ENCODE measurements at regions not wholly inside any gene's neighbourhood (a gene's known extent, or its start where the extent isn't known, plus 50 kb on each side); places are given as distances from the start of the nearest gene placed in this dataset.

GRCh38 chr7:84547331-84547730 is 352.7 kb upstream of the SEMA3A start:
- Histone ChIP-seq H3K27ac (no peak overlapping the region), H3K9me3 (ENCODE audit: control insufficient read depth, low read length) (no peaks in the 10 kb centered on the region), H3K79me2 (no peaks in the 10 kb centered on the region), H3K4me2 (ENCODE audit: low read length) (no peak overlapping the region), H3K36me3 (ENCODE audit: control insufficient read depth, insufficient read depth, low read length) (no peaks in the 10 kb centered on the region), H2AFZ (no peak overlapping the region), H3K4me3 (ENCODE audit: low read depth, low read length) (no peak overlapping the region), H3K4me1 (no peaks in the 10 kb centered on the region), H3K9ac (no peak overlapping the region), H3K27me3 (ENCODE audit: control insufficient read depth, insufficient read depth, low read length) (no peaks in the 10 kb centered on the region)
- no peak for TF ChIP-seq CTCF (IDR thresholded peaks at IDR 0.05)

GRCh38 chr7:84546403-84546802 is 351.8 kb upstream of the SEMA3A start:
- no peak for TF ChIP-seq CTCF (IDR thresholded peaks at IDR 0.05)
- Histone ChIP-seq H3K4me1 (no peaks in the 10 kb centered on the region), H3K4me2 (ENCODE audit: low read length) (no peak overlapping the region), H2AFZ (no peak overlapping the region), H3K79me2 (no peaks in the 10 kb centered on the region), H3K27ac (no peak overlapping the region), H3K36me3 (ENCODE audit: control insufficient read depth, insufficient read depth, low read length) (no peaks in the 10 kb centered on the region), H3K9ac (no peak overlapping the region), H3K4me3 (ENCODE audit: low read depth, low read length) (no peak overlapping the region), H3K9me3 (ENCODE audit: control insufficient read depth, low read length) (no peaks in the 10 kb centered on the region), H3K27me3 (ENCODE audit: control insufficient read depth, insufficient read depth, low read length) (no peaks in the 10 kb centered on the region)

GRCh38 chr7:84538268-84538667 is 343.7 kb upstream of the SEMA3A start:
- Histone ChIP-seq H3K36me3 (ENCODE audit: control insufficient read depth, insufficient read depth, low read length) (no peaks in the 10 kb centered on the region), H3K9ac (no peak overlapping the region), H3K4me3 (ENCODE audit: low read depth, low read length) (no peak overlapping the region), H2AFZ (no peak overlapping the region), H3K27ac (no peak overlapping the region), H3K4me1 (no peaks in the 10 kb centered on the region), H3K79me2 (no peaks in the 10 kb centered on the region), H3K4me2 (ENCODE audit: low read length) (no peak overlapping the region), H3K9me3 (ENCODE audit: control insufficient read depth, low read length) (no peaks in the 10 kb centered on the region), H3K27me3 (ENCODE audit: control insufficient read depth, insufficient read depth, low read length) (no peaks in the 10 kb centered on the region)
- TF ChIP-seq CTCF (IDR thresholded peaks at IDR 0.05), result no peak

GRCh38 chr7:84536271-84536870 is 341.8 kb upstream of the SEMA3A start:
- no peak overlapping the region for H3K9ac ChIP-seq
- no peaks in the 10 kb centered on the region for H3K4me1 ChIP-seq
- no peak for TF ChIP-seq CTCF (IDR thresholded peaks at IDR 0.05)
- no peak overlapping the region for H3K4me3 ChIP-seq (ENCODE audit: low read depth, low read length)
- no peak overlapping the region for H3K27ac ChIP-seq
- H3K36me3 ChIP-seq (ENCODE audit: control insufficient read depth, insufficient read depth, low read length), result no peaks in the 10 kb centered on the region
- no peaks in the 10 kb centered on the region for H3K27me3 ChIP-seq (ENCODE audit: control insufficient read depth, insufficient read depth, low read length)
- H3K79me2 ChIP-seq, result no peaks in the 10 kb centered on the region
- H3K4me2 ChIP-seq (ENCODE audit: low read length), result no peak overlapping the region
- H3K9me3 ChIP-seq (ENCODE audit: control insufficient read depth, low read length), result no peaks in the 10 kb centered on the region
- H2AFZ ChIP-seq, result no peak overlapping the region

GRCh38 chr7:84535580-84536270 is 341.1 kb upstream of the SEMA3A start:
- Histone ChIP-seq H3K36me3 (ENCODE audit: control insufficient read depth, insufficient read depth, low read length) (no peaks in the 10 kb centered on the region), H3K4me3 (ENCODE audit: low read depth, low read length) (no peak overlapping the region), H3K4me2 (ENCODE audit: low read length) (no peak overlapping the region), H2AFZ (no peak overlapping the region), H3K4me1 (no peaks in the 10 kb centered on the region), H3K79me2 (no peaks in the 10 kb centered on the region), H3K9ac (no peak overlapping the region), H3K27ac (no peak overlapping the region), H3K9me3 (ENCODE audit: control insufficient read depth, low read length) (no peaks in the 10 kb centered on the region), H3K27me3 (ENCODE audit: control insufficient read depth, insufficient read depth, low read length) (no peaks in the 10 kb centered on the region)
- no peak for TF ChIP-seq CTCF (IDR thresholded peaks at IDR 0.05)

Data from parathyroid adenoma (tissue), 2 donors.